ENCODE measurements at regions not wholly inside any gene's neighbourhood (a gene's known extent, or its start where the extent isn't known, plus 50 kb on each side); places are given as distances from the start of the nearest gene placed in this dataset.
"Not testable (repeated sequence)": the region's sequence is repeated elsewhere in the genome, so short reads cannot be mapped to it uniquely, and the experiment has no call there.

GRCh38 chr10:47145290-47145934 lies 154.6 kb upstream of the GDF10 start:
- no peak for DNase-seq

GRCh38 chr10:47146572-47146971 lies 153.4 kb upstream of the GDF10 start:
- DNase-seq = no peak

- no peak for DNase-seq
These were observed 152.8 kb upstream of the GDF10 start for GRCh38 chr10:47147186-47147585.

- DNase-seq = no peak
These were observed 149.4 kb upstream of the GDF10 start for GRCh38 chr10:47150581-47150980.

DNA sequence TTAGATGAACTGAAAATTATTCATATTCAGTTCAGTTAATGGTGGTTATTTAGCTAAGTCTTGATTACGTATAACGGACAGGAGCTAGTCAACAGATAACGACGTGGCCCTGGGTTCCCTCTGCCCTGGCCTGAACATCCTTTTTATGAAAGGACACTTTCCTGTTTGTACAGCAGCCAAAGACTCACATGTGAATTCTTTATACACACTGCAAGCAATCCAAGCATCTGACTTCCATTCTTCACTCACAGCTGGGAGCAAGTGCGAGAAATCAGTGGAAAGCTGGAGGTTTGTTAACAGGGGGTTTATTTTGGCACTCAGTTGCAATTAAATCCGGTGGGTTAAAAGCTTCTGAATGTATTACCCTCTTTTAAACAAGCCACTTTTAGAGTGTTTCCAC lies 148.1 kb upstream of the GDF10 start:
- no peak for DNase-seq

GRCh38 chr10:47152861-47153349 lies 147.1 kb upstream of the GDF10 start:
- no peak for DNase-seq

DNA sequence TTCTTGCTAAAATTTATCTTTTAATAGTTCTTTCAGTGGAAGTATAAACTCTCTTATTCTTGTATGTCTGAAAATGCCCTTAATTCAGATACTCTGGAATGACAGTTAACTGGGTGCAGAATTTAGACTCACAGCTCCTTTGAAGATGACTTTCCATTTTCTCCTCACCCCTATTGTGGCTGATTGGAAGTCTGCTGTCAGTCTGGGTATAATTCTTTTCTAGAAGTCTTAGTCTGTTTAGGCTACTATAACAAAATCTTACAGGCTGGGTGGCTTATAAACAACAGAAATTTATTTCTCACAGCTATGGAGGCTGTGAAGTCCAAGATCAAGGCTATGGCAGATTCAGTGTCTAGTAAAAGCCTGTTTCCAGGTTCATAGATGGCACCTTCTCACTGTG lies 145.2 kb upstream of the GDF10 start:
- DNase-seq = no peak

- DNase-seq = no peak
These were observed 143.1 kb upstream of the GDF10 start for GRCh38 chr10:47156873-47157272.

GRCh38 chr10:47158116-47159071 lies 141.6 kb upstream of the GDF10 start:
- no peak for DNase-seq

DNA sequence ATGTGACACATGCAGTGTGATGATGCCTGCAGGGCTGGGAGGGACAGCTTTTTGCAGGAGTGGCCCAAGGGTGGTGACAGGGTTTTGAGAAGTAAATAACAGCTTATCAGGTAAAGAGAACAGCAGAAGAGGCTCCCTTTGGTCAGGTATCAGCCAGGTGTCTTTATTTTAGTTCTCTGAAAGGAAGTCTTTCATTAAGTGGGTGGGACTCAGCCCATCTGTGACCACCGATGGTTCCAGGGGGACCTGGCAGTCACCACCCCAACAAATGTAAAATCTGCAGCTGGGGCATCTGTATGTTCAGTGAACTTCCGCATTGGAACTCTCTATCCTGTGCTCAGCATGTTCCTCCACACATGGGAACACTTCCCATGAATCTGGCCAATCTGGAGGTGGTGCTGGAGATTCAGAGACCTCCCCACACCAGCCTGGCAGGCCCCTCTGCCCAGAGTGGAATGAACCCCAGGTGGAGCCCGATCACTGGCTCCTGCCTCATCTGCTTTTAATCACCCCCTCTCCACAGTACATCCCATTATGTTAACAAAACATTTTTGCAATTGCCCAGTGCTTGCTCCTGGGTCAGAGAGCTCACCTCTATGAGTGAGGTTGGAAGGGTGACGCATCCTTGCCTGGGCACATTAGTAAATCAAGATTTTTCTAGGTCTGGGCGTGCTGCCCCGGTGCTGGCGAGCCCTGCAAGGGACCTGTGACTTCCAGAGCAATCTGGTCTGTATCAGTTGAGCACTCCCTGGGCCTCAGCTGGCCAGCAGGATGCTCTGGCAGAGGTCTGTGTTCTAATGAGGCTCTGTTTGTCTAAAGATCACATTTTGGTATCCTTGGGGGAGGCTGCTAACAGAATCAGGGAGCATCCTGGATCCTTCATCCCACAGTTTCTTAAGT lies 140.4 kb upstream of the GDF10 start:
- no peak for DNase-seq

DNA sequence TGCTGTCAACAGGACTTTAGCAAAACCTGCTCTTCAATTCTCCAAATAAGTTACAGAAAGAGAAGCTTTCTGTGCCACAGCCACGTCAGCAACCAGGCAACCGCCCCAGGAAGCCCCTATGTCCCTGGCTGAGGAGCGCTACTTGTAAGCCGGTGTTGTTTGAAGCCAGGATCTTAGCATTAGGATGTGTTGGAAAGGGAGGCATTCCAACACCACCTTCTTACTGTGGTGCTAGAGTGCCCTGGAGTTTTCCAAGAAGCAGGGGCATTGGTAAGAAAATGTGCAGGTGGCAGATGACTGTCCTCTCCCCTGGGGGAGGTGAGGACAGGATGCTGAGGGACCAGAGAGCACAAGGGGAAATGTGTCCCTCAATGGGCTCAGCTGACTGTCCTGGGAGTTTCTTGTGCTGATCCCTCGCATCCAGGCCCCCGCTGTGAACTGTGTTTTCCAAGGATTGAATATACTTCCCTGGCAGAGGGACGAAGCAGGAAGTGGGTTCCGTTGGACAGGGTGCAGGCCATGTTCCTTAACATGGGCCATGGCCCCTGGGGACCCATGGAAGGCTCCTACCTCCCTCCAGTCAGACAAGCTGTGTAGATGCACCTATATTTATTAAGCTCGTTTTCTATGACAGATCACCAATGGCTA lies 139.6 kb upstream of the GDF10 start:
- no peak for DNase-seq

DNA sequence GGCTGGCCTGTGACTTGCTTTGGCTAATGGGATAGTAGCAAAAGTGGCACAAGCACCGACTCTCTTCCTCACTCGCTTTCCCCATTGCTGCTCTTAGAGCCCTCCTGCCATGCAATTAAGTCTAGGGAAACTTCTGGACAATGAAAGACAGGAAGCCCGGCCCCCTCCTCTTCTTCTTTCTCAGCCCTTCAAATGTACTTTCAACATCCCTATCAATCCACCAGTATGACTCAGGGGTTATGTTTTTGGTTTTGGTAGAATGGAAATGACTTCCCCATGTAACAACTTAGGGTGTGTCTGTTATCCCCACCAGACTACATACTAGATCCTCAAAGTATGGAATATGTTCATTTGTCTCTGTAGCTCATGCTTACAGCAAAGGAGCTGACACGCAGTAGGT lies 139.0 kb upstream of the GDF10 start:
- no peak for DNase-seq

DNA sequence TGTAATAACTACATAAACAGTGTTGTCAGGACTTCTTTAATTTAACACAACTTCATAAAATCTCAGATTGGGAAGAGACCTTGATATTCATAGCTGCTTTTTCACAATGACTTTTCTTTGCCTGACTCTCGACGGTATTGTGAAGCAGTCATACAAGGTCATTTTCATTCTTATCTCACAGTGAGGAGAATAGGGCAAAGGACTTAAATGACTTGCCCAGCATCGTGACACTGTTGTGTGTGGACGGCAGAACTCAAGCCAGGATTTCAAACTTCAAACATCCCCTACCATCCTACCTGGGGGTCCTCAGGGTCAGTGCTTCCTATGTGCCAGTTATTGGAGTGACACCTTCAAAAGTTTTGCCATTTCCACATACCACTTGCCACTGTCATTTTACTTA lies 138.5 kb upstream of the GDF10 start:
- DNase-seq = no peak

DNA sequence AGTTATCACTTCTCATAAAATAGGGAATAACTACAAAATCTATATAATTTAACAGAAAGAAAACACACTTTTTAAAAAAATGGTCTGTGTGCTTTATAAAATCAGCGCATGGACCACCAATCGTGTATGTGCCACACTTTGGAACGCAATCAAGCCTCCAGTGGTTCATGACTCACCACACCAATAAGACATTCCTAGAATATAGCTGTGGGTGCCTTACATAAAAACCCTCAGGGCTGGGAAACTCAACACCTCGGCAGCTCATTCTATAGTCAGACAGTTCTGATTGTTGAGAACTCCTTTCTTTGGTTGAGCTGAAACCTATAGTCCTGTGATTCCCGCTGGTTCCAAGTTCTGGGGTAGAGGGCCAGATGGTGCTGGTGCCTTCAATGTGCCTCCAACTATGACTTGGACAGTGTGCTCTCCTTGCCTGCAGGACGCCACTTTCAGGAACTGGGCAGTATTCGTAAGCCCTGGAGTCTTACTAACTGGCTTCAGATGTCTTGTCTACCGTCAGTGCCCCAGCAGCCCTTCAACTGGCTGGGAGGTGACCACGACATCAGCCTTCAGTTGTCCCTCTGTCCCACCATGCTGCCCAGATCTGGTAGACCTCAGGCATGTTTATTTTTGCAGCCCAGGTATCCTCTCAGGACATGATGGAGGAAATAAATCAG lies 135.7 kb upstream of the GDF10 start:
- DNase-seq = no peak

- no peak for DNase-seq
These were observed 135.2 kb upstream of the GDF10 start for GRCh38 chr10:47164800-47165128.

DNA sequence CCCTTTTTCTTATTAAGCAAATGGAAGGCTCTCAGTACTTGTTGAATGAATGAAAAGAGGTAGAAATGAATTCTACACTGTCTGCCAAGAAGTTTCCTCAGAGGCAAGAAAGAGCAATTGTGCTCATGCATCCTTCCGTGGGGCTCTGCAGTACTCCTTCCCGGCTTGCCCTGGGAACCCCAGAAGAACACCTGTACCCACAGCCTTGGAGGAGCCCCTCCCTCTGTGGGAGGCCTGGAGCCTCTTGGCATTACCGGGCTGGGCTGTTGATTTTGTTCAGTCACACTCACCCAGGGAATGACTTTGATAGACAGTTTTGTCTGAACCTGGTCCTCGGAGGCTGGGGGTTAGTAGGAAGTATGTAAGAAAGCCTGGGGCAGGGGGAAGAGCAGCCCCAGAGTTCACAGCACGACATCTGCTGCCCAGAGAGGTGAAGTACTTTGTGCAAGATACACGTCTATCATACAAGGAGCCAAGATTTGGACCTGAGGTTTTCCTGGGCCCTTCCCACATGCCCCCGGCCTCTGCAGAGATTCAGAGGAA lies 134.8 kb upstream of the GDF10 start:
- DNase-seq = no peak

DNA sequence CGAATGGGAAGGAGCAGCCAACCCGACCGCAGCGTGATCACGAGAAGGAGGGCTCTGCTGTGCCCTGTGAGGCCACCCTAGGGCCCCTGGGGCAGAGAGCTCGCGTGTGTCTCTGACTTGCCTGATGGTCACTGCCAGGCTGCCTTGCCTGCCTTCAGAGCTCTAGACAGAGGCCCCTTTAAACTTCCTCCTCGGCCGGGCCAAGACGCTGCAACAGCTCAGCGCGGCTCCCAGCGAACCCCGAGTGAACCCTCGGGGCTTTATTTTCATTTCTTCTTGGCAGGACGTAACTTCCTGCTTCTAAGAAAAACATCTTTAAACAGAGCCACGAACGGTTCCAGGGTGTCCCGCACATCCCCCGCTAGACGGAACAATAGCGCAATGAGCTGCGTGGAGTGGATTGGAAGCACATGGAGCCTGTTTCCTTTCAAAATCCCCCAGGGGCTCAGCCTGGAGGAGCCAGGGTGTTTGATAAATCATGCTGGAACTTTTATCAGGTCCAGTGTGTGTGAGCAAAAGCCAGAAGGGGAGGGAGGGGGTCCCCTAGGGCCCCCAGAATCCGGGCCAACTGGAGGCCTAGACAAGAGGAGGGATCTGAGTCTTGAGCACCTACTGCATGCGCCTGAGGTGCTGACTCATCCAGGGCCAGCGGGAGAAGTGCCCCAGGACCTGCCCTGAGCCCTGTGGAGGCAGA lies 134.1 kb upstream of the GDF10 start:
- DNase-seq = peak; percentile 44

DNA sequence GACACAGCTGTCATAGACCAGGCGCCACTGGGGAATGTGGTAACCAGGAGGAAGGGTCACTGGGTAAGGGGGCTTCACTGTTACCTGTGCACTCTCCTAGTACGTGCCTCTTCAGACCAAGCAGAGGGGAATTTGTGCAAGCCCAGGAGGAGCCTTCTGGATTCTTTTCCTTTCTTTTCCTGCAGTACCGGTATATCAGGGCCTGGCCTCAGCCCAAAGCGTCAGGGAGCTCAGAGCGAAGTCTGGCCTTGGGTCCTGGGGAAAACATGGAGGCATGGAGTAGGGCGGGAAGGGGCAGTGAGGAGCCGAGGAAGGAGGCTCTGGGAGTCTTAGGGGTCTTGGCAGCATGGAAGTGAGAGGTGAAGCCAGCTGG lies 133.6 kb upstream of the GDF10 start:
- no peak for DNase-seq

- DNase-seq = not testable (repeated sequence)
These were observed 133.0 kb upstream of the GDF10 start for GRCh38 chr10:47166808-47167581.

DNA sequence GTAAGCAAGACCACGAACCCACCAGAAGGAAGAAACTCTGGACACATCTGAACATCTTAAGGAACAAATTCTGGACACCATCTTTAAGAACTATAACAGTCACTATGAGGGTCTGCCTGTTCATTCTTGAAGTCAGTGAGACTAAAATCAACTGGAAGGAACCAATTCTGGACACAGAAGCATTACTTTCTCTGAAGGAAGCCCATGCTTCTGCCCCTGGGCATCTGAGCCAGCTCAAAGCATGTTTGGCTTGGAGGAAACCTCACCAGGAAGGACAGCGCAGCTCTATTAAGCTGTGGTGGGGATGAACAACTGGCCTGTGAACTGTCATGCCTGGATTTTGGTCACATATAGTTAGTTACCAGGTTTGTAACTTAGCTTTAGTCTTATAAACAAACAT lies 132.4 kb upstream of the GDF10 start:
- DNase-seq = no peak

Data from stimulated activated CD4-positive, alpha-beta T cell treated with anti-CD3 and anti-CD28 coated beads, Interleukin-15, amount 100 ng/mL, for 24 hours (primary cell).